H1 (cell line): ENCODE measurements at regions not wholly inside any gene's neighbourhood (a gene's known extent, or its start where the extent isn't known, plus 50 kb on each side); places are given as distances from the start of the nearest gene placed in this dataset.
A peak's percentile ranks its signal among the peaks of the same experiment; 100 is the strongest.

Experiments used
- CTCF ChIA-PET: fragments of 300-600 bp; sonication (Branson Sonifier 250); formaldehyde crosslinking; loops from one replicate; lab custom pipeline; 2021; ENCODE audit not compliant: partially characterized antibody; lab: Charles Lee
- POLR2A ChIA-PET: fragments of 300-600 bp; sonication (Branson Sonifier 250); formaldehyde crosslinking; loops from one replicate; lab custom pipeline; 2021; ENCODE audit warnings: inconsistent platforms; ENCODE audit not compliant: partially characterized antibody; lab: Charles Lee
- DNase-seq, 2 experiments: peaks; one replicate each; pipeline versions ENCODE4 v3.0.0 to v3.0.0-alpha.2; 2010 to 2022; ENCODE audit warnings: low spot score in 2 of 2, low read depth in 1 of 2, mixed read lengths in 1 of 2
- FAIRE-seq: peaks from 2 replicates; lab custom pipeline; 2011; peaks lifted over from hg19 to GRCh38; lab: Jason Lieb, UNC
- H2AFZ ChIP-seq: 2 replicates; pipeline ENCODE4 v1.8.1; 2012; ENCODE audit warnings: low read length, inconsistent platforms
- H2AK5ac ChIP-seq: 2 replicates; pipeline ENCODE4 v1.6.1; 2013; ENCODE audit warnings: low read depth, low read length
- H2BK120ac ChIP-seq: replicated peaks from 2 replicates; pipeline ENCODE3; 2013; ENCODE audit warnings: low read depth, low read length, inconsistent platforms
- H2BK12ac ChIP-seq: 2 replicates; pipeline ENCODE4 v1.6.1; 2013; ENCODE audit warnings: low read depth, low read length
- H2BK15ac ChIP-seq: 2 replicates; pipeline ENCODE4 v1.6.1; 2013; ENCODE audit warnings: low read length
- H2BK20ac ChIP-seq: 2 replicates; pipeline ENCODE4 v1.6.1; 2013; ENCODE audit warnings: low read length
- H2BK5ac ChIP-seq: 2 replicates; pipeline ENCODE4 v1.6.1; 2013; ENCODE audit warnings: low read depth, low read length
- H3K14ac ChIP-seq: 2 replicates; pipeline ENCODE4 v1.6.1; 2013; ENCODE audit warnings: inconsistent platforms; ENCODE audit not compliant: insufficient read length
- H3K18ac ChIP-seq: 2 replicates; pipeline ENCODE4 v1.6.1; 2013; ENCODE audit warnings: low read length; ENCODE audit errors: extremely low read depth
- H3K23ac ChIP-seq: 2 replicates; pipeline ENCODE4 v1.6.1; 2013; ENCODE audit warnings: inconsistent platforms; ENCODE audit not compliant: insufficient read length
- H3K23me2 ChIP-seq: 2 replicates; pipeline ENCODE4 v1.6.1; 2013; ENCODE audit warnings: low read depth, low read length
- H3K27ac ChIP-seq: 2 replicates; pipeline ENCODE4 v1.6.1; 2011; ENCODE audit warnings: low read depth, low read length, inconsistent platforms
- H3K27me3 ChIP-seq, 4 experiments: replicated peaks in 1 of 4; 1 replicate in 1 of 4; 2 replicates in 3 of 4; pipeline versions ENCODE4 v1.6.1 to v1.8.1; 2011 to 2013; ENCODE audit warnings: low read length in 3 of 4, mild to moderate bottlenecking in 3 of 4, inconsistent platforms in 2 of 4, mixed read lengths in 2 of 4, moderate library complexity in 1 of 4; ENCODE audit not compliant: control insufficient read depth in 3 of 4, insufficient read depth in 3 of 4; ENCODE audit errors: extremely low read depth in 1 of 4
- H3K36me3 ChIP-seq, 4 experiments: 2 replicates each; pipeline versions ENCODE4 v1.6.1 to v1.8.1; 2011 to 2013; ENCODE audit warnings: mild to moderate bottlenecking in 4 of 4, low read length in 3 of 4, moderate library complexity in 2 of 4, control low read depth in 1 of 4, inconsistent platforms in 1 of 4; ENCODE audit not compliant: insufficient read depth in 4 of 4, control insufficient read depth in 2 of 4
- H3K4ac ChIP-seq: replicated peaks from 2 replicates; pipeline ENCODE3; 2013; ENCODE audit warnings: low read length, low read depth, mixed read lengths, inconsistent platforms; ENCODE audit not compliant: insufficient read length
- H3K4me1 ChIP-seq, 4 experiments: replicated peaks in 1 of 4; 1 replicate in 1 of 4; 2 replicates in 3 of 4; pipeline versions ENCODE4 v1.6.1 to v1.8.1; 2011 to 2013; ENCODE audit warnings: low read length in 3 of 4, inconsistent platforms in 2 of 4, mixed read lengths in 1 of 4; ENCODE audit not compliant: insufficient read depth in 4 of 4, control insufficient read depth in 3 of 4
- H3K4me2 ChIP-seq, 2 experiments: 2 replicates each; pipeline versions ENCODE4 v1.6.1 to v1.8.1; 2011 to 2013; ENCODE audit warnings: low read depth in 2 of 2, low read length in 2 of 2, control low read depth in 1 of 2, inconsistent platforms in 1 of 2, mild to moderate bottlenecking in 1 of 2; ENCODE audit not compliant: insufficient read depth in 1 of 2
- H3K4me3 ChIP-seq, 4 experiments: fragments of 200-600, 300-600 bp in 1 of 4; sonication (generic), shearing (Covaris generic), sonication (Bioruptor Twin) in 1 of 4; 2 replicates each; pipeline versions ENCODE4 v1.5.1 to v1.8.1; 2011 to 2016; ENCODE audit warnings: low read length in 4 of 4, low read depth in 3 of 4, control low read depth in 2 of 4, inconsistent platforms in 2 of 4, mild to moderate bottlenecking in 2 of 4, mixed read lengths in 1 of 4, moderate library complexity in 1 of 4; ENCODE audit not compliant: insufficient read depth in 2 of 4; ENCODE audit errors: extremely low read depth in 1 of 4
- H3K56ac ChIP-seq: replicated peaks from 2 replicates; pipeline ENCODE3; 2013; ENCODE audit warnings: low read depth, mild to moderate bottlenecking, mixed read lengths, low read length, inconsistent platforms; ENCODE audit not compliant: insufficient read length
- H3K79me1 ChIP-seq: 2 replicates; pipeline ENCODE4 v1.6.1; 2013; ENCODE audit warnings: low read depth, low read length, control low read depth
- H3K79me2 ChIP-seq, 2 experiments: 2 replicates each; pipeline versions ENCODE4 v1.6.1 to v1.8.1; 2012 to 2013; ENCODE audit warnings: low read length in 2 of 2, mild to moderate bottlenecking in 2 of 2, inconsistent platforms in 1 of 2; ENCODE audit not compliant: insufficient read depth in 2 of 2, control insufficient read depth in 1 of 2
- H3K9ac ChIP-seq, 4 experiments: replicated peaks in 1 of 4; 1 replicate in 1 of 4; 2 replicates in 3 of 4; pipeline versions ENCODE4 v1.6.1 to v1.8.1; 2011 to 2013; ENCODE audit warnings: low read depth in 3 of 4, low read length in 3 of 4, control low read depth in 2 of 4, mild to moderate bottlenecking in 2 of 4, moderate library complexity in 2 of 4, inconsistent platforms in 1 of 4; ENCODE audit errors: extremely low read depth in 1 of 4
- H3K9me3 ChIP-seq, 2 experiments: 2 replicates each; pipeline versions ENCODE4 v1.6.1 to v1.8.1; 2012 to 2013; ENCODE audit warnings: mild to moderate bottlenecking in 2 of 2, moderate library complexity in 2 of 2, control low read depth in 1 of 2, inconsistent platforms in 1 of 2, low read depth in 1 of 2, low read length in 1 of 2, mixed read lengths in 1 of 2; ENCODE audit not compliant: insufficient read depth in 2 of 2
- H4K20me1 ChIP-seq, 2 experiments: replicated peaks in 1 of 2; 2 replicates each; pipeline versions ENCODE3 to v1.8.1; 2011 to 2013; ENCODE audit warnings: inconsistent platforms in 2 of 2, low read length in 2 of 2, mild to moderate bottlenecking in 1 of 2; ENCODE audit not compliant: insufficient read depth in 2 of 2, control insufficient read depth in 1 of 2
- H4K5ac ChIP-seq: 2 replicates; pipeline ENCODE4 v1.6.1; 2013; ENCODE audit warnings: low read length, low read depth, mixed read lengths, inconsistent platforms; ENCODE audit not compliant: insufficient read length
- H4K8ac ChIP-seq: 2 replicates; pipeline ENCODE4 v1.8.0; 2013; ENCODE audit warnings: mild to moderate bottlenecking, moderate library complexity, low read length, inconsistent platforms; ENCODE audit not compliant: insufficient read depth; ENCODE audit errors: extremely low read depth
- H4K91ac ChIP-seq: replicated peaks from 2 replicates; pipeline ENCODE3; 2013; ENCODE audit warnings: low read length, mixed read lengths, inconsistent platforms; ENCODE audit not compliant: insufficient read length
- CHD2 ChIP-seq: IDR thresholded peaks from 2 replicates; pipeline ENCODE4 v1.6.1; 2012; ENCODE audit warnings: low read length, improper control_type of control experiment
- HDAC2 ChIP-seq, 2 experiments: fragments of 300-600 bp in 1 of 2; sonication (generic) in 1 of 2; IDR thresholded peaks; 2 replicates each; pipeline ENCODE4 v1.6.1; 2011 to 2012; ENCODE audit warnings: low read depth in 2 of 2, low read length in 2 of 2, mild to moderate bottlenecking in 2 of 2, moderate library complexity in 2 of 2, borderline replicate concordance in 1 of 2, inconsistent platforms in 1 of 2
- KDM1A ChIP-seq: fragments of 200-600, 300-600 bp; sonication (generic); IDR thresholded peaks from 2 replicates; pipeline ENCODE4 v1.7.1; 2016; ENCODE audit warnings: mild to moderate bottlenecking, low read length, borderline replicate concordance
- KDM5A ChIP-seq: fragments of 200-600 bp; IDR thresholded peaks from 2 replicates; pipeline ENCODE4 v1.7.1; 2012; ENCODE audit warnings: mild to moderate bottlenecking, low read length, inconsistent platforms, mixed read lengths
- NRF1 ChIP-seq: IDR thresholded peaks from 2 replicates; pipeline ENCODE4 v1.6.1; 2011; ENCODE audit warnings: mild to moderate bottlenecking, low read depth, low read length, improper control_type of control experiment
- SIRT6 ChIP-seq: IDR thresholded peaks from one replicate; pipeline ENCODE4 v1.7.1; 2012; ENCODE audit warnings: low read length, inconsistent platforms
- SP1 ChIP-seq: IDR thresholded peaks from 2 replicates; pipeline ENCODE4 v1.6.1; 2011; ENCODE audit warnings: low read depth, low read length
- SP4 ChIP-seq: IDR thresholded peaks from 2 replicates; pipeline ENCODE4 v1.6.1; 2012; ENCODE audit warnings: low read length, inconsistent platforms
- TEAD4 ChIP-seq: IDR thresholded peaks from 2 replicates; pipeline ENCODE4 v1.6.1; 2012; ENCODE audit warnings: low read depth, low read length, inconsistent platforms, mixed read lengths
- WGBS, 2 experiments: shearing (Covaris generic) in 1 of 2; methylation state at CpG; one replicate each; pipeline versions ENCODE4 v1.1.6 to v1.1.7; 2013 to 2015; ENCODE audit warnings: low lambda C conversion rate in 2 of 2, mixed read lengths in 2 of 2, inconsistent platforms in 1 of 2, low coverage in 1 of 2, missing lambda C conversion rate in 1 of 2; ENCODE audit not compliant: insufficient replicate concordance in 2 of 2, insufficient coverage in 1 of 2, insufficient read length in 1 of 2; ENCODE audit errors: extremely low coverage in 1 of 2, missing lambda C conversion rate in 1 of 2; 5-methylcytosine and 5-hydroxymethylcytosine counted together

- H3K56ac ChIP-seq: no peak overlapping the region
- no peak overlapping the region for H3K9ac ChIP-seq
- no peaks in the 10 kb centered on the region; a peak in 1 of 8 replicates for H3K36me3 ChIP-seq
- H3K4me3 ChIP-seq: no peak overlapping the region
- no peaks in the 10 kb centered on the region for H3K27me3 ChIP-seq
- H3K14ac ChIP-seq: no peak overlapping the region
- H3K23ac ChIP-seq: no peak overlapping the region
- no peak overlapping the region for H2BK5ac ChIP-seq
- peaks cover 0 to 5% (median 5%) of the 10 kb centered on the region in 4 experiments; a peak in 4 of 7 replicates for H3K4me1 ChIP-seq
- H3K79me2 ChIP-seq: no peaks in the 10 kb centered on the region
- H2AFZ ChIP-seq: no peak overlapping the region
- no peak overlapping the region for H2BK20ac ChIP-seq
- ChIA-PET CTCF (no interaction called here), POLR2A (no interaction called here)
- H3K23me2 ChIP-seq: no peaks in the 10 kb centered on the region
- H4K5ac ChIP-seq: no peak overlapping the region
- H2AK5ac ChIP-seq: no peak overlapping the region
- H3K4ac ChIP-seq: no peak overlapping the region
- no peak overlapping the region for H2BK120ac ChIP-seq
- H3K18ac ChIP-seq: no peak overlapping the region
- TF ChIP-seq SP1 (peak; percentile 35; the same call in 1 of the 2 replicates), NRF1 (no peak), CHD2 (no peak), KDM5A (no peak), SP4 (no peak), HDAC2 (IDR thresholded peaks at IDR 0.05; ENCODE audit: borderline replicate concordance in 1 of 2, low read depth in 2 of 2, low read length in 2 of 2) (no peak), KDM1A (no peak), TEAD4 (peak; percentile 60; the same call in 1 of the 2 replicates), SIRT6 (no peak)
- TF ChIP-seq, all 59 proteins: peak for 2
- Histone ChIP-seq H4K8ac (no peak overlapping the region), H3K9me3 (peaks cover 5 to 9% of the 10 kb centered on the region in 2 experiments; a peak in 1 of 4 replicates), H4K20me1 (no peaks in the 10 kb centered on the region), H2BK15ac (no peak overlapping the region), H4K91ac (no peak overlapping the region), H3K4me2 (no peak overlapping the region), H3K27ac (no peak overlapping the region), H3K79me1 (no peaks in the 10 kb centered on the region), H2BK12ac (no peak overlapping the region)
- no peak for FAIRE-seq
- WGBS, 2 experiments: 69% methylated on average over 1 of the region's 1 CpG; no CpG with 5 or more reads in 1 of the 2 experiments
- DNase-seq: peak in 1 of 2 experiments; percentile 9
Observed at GRCh38 chr4:19005211-19005610, 983.7 kb upstream of the LCORL start.
